ENCODE measurements at regions not wholly inside any gene's neighbourhood (a gene's known extent, or its start where the extent isn't known, plus 50 kb on each side); places are given as distances from the start of the nearest gene placed in this dataset.

GRCh38 chr3:106229495-106230278 is 360.9 kb upstream of the CBLB start:
- CTCF ChIA-PET, result no interaction called here
- DNase-seq (ENCODE audit: low read depth, low spot score), result no peak
- H3K4me3 ChIP-seq (ENCODE audit: low read depth, low read length), result no peak overlapping the region
- TF ChIP-seq, protein P1, sequence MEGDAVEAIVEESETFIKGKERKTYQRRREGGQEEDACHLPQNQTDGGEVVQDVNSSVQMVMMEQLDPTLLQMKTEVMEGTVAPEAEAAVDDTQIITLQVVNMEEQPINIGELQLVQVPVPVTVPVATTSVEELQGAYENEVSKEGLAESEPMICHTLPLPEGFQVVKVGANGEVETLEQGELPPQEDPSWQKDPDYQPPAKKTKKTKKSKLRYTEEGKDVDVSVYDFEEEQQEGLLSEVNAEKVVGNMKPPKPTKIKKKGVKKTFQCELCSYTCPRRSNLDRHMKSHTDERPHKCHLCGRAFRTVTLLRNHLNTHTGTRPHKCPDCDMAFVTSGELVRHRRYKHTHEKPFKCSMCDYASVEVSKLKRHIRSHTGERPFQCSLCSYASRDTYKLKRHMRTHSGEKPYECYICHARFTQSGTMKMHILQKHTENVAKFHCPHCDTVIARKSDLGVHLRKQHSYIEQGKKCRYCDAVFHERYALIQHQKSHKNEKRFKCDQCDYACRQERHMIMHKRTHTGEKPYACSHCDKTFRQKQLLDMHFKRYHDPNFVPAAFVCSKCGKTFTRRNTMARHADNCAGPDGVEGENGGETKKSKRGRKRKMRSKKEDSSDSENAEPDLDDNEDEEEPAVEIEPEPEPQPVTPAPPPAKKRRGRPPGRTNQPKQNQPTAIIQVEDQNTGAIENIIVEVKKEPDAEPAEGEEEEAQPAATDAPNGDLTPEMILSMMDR (IDR thresholded peaks at IDR 0.05; ENCODE audit: insufficient read depth, low read length, missing control alignments), result no peak
- POLR2A ChIA-PET, result no interaction called here

GRCh38 chr3:106231086-106231485 is 362.3 kb upstream of the CBLB start:
- CTCF ChIA-PET, result interaction anchor here (1.1 kb wide), 1 partner anchor 544 kb away, joined by 3 read pairs; no protein-coding TSS in a partner anchor
- no peak for DNase-seq (ENCODE audit: low read depth, low spot score)
- TF ChIP-seq, protein P1 (IDR thresholded peaks at IDR 0.05; ENCODE audit: insufficient read depth, low read length, missing control alignments), result no peak
- POLR2A ChIA-PET, result no interaction called here
- H3K4me3 ChIP-seq (ENCODE audit: low read depth, low read length), result no peak overlapping the region

DNA sequence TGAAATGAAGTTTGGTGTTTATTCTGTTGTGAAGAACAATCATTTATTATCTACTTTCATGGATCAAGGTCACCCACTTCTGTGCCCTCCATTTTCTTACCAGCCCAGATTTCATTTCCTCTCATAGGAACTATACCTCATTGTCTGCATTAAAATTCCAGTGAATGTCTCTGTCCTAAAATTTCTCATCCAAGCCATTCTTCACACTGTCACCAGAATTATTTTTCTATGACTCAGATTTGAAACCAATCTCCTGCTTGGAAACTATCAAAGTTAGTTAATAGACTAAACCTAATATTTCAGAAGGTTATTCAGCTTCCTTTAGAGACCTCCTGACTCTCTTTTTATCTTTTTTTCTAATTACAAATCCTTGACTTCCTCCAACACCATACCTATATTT is 364.1 kb upstream of the CBLB start:
- TF ChIP-seq, protein P1 (IDR thresholded peaks at IDR 0.05; ENCODE audit: insufficient read depth, low read length, missing control alignments), result no peak
- CTCF ChIA-PET, result no interaction called here
- no peak for DNase-seq (ENCODE audit: low read depth, low spot score)
- H3K4me3 ChIP-seq (ENCODE audit: low read depth, low read length), result no peak overlapping the region
- POLR2A ChIA-PET, result no interaction called here

DNA sequence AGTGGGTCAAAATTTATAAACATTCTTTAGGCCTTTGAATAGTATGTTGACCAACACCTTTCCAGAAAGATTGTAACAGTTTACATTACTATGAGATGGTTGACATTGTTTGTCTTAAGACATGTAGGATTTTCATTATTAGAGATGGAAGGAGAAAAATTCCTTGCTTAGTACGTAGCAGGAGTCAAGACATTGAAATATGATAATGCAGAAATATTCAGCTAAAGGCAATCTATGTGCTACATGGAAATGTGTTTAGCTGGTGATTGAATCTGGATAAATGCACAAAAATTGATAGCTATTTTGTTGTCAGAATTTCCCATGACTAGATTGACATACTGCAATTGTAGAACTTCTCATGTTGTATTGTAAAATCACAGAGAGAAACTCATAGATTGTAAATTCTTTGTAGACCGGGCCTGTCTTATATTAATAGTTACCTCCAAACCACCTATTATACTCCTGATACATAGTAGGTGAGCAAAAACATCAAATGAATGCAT is 370.4 kb upstream of the CBLB start:
- no peak for DNase-seq (ENCODE audit: low read depth, low spot score)
- ChIA-PET POLR2A (no interaction called here), CTCF (no interaction called here)
- no peak overlapping the region for H3K4me3 ChIP-seq (ENCODE audit: low read depth, low read length)
- TF ChIP-seq, protein P1 (IDR thresholded peaks at IDR 0.05; ENCODE audit: insufficient read depth, low read length, missing control alignments), result no peak

GRCh38 chr3:106241593-106241992 is 372.8 kb upstream of the CBLB start:
- CTCF ChIA-PET, result no interaction called here
- DNase-seq (ENCODE audit: low read depth, low spot score), result no peak

DNA sequence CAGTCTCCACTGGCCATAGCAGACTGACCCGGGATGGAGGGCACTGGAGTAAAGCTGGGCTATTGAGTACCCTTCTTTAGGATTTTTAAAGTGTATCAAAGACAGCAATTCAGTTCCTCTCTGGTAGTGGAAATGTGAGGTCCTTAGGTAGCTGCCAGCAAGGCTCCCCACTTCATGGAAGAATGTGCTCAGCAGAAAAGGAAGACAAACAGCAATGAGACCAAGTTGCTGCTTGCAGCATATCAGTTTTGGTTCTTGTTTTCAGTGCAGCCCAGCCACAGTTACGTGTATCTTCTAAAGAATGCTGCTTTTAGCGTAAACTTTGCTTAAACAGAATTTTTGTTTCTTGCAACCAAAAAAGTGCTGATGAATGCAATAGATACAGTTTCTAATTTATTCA is 374.0 kb upstream of the CBLB start:
- POLR2A ChIA-PET, result no interaction called here
- CTCF ChIA-PET, result no interaction called here

More at GRCh38 chr3:106241593-106241992, 372.8 kb upstream of the CBLB start:
- POLR2A ChIA-PET, result no interaction called here
- TF ChIP-seq, protein P1 (IDR thresholded peaks at IDR 0.05; ENCODE audit: insufficient read depth, low read length, missing control alignments), result no peak
- no peak overlapping the region for H3K4me3 ChIP-seq (ENCODE audit: low read depth, low read length)

More for the DNA sequence above, 374.0 kb upstream of the CBLB start:
- H3K4me3 ChIP-seq (ENCODE audit: low read depth, low read length), result no peak overlapping the region
- no peak for DNase-seq (ENCODE audit: low read depth, low spot score)
- TF ChIP-seq, protein P1 (IDR thresholded peaks at IDR 0.05; ENCODE audit: insufficient read depth, low read length, missing control alignments), result no peak

Measured in AG04449 (cell line).